ENCODE measurements at regions not wholly inside any gene's neighbourhood (a gene's known extent, or its start where the extent isn't known, plus 50 kb on each side); places are given as distances from the start of the nearest gene placed in this dataset.

DNA sequence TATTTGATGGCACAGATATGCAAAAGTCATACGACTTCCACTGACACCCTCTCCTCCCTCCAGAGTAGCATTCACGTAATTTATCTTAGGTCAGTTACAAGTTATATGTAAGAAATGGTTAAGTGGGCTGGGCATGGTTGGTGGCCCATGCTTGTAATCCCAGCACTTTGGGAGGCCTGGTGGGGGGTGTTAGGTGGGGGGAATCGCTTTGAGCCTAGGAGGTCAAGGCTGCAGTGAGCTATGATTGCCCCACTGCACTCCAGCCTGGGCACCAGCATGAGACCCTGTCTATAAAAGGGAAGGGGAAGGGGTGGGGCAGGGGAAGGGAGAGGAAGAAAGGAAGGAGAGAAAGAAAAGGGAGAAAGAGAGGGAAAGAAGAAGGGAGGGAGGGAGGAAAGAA, 202.8 kb downstream of the AUH start:
- TF ChIP-seq USF1 (IDR thresholded peaks at IDR 0.05; ENCODE audit: borderline replicate concordance, low read depth) (no peak), SIN3A (IDR thresholded peaks at IDR 0.05; ENCODE audit: borderline replicate concordance, low read depth, low read length) (no peak), POLR2AphosphoS5 (IDR thresholded peaks at IDR 0.05; ENCODE audit: low read depth, low read length) (no peak), FOXM1 (IDR thresholded peaks at IDR 0.05; ENCODE audit: low read depth) (no peak), MXI1 (IDR thresholded peaks at IDR 0.05; ENCODE audit: low read depth, low read length) (no peak), ELF1 (IDR thresholded peaks at IDR 0.05) (no peak)
- TF ChIP-seq, protein P1, sequence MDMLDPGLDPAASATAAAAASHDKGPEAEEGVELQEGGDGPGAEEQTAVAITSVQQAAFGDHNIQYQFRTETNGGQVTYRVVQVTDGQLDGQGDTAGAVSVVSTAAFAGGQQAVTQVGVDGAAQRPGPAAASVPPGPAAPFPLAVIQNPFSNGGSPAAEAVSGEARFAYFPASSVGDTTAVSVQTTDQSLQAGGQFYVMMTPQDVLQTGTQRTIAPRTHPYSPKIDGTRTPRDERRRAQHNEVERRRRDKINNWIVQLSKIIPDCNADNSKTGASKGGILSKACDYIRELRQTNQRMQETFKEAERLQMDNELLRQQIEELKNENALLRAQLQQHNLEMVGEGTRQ (IDR thresholded peaks at IDR 0.05; ENCODE audit: borderline replicate concordance, low read depth, low read length) = no peak
